H54 (cell line): ENCODE measurements at regions not wholly inside any gene's neighbourhood (a gene's known extent, or its start where the extent isn't known, plus 50 kb on each side); places are given as distances from the start of the nearest gene placed in this dataset.
"Not testable (repeated sequence)": the region's sequence is repeated elsewhere in the genome, so short reads cannot be mapped to it uniquely, and the experiment has no call there.

ENCODE experiments used
- DNase-seq: peaks from one replicate; pipeline ENCODE4 v3.0.0; 2011; ENCODE audit warnings: low spot score, mixed read lengths; ENCODE audit not compliant: insufficient read length
- FAIRE-seq: peaks from 3 replicates; lab custom pipeline; 2011; peaks lifted over from hg19 to GRCh38; lab: Jason Lieb, UNC
- POLR2A ChIP-seq: IDR thresholded peaks from 2 replicates; pipeline ENCODE4 v1.6.1; 2011; ENCODE audit warnings: low read depth, mild to moderate bottlenecking, low read length

GRCh38 chr1:95497566-95497965 is 263.6 kb downstream of the RWDD3 start:
- DNase-seq (no peak), FAIRE-seq (no peak)
- TF ChIP-seq POLR2A = no peak

GRCh38 chr1:95503278-95504030 is 269.4 kb downstream of the RWDD3 start:
- no peak for TF ChIP-seq POLR2A
- DNase-seq = no peak
- no peak for FAIRE-seq

GRCh38 chr1:95504321-95504720 is 270.3 kb downstream of the RWDD3 start:
- no peak for TF ChIP-seq POLR2A
- DNase-seq (no peak), FAIRE-seq (no peak)

- TF ChIP-seq POLR2A = no peak
- no peak for DNase-seq
- no peak for FAIRE-seq
These were observed 272.9 kb downstream of the RWDD3 start for GRCh38 chr1:95506736-95507414.

- no peak for DNase-seq
- no peak for TF ChIP-seq POLR2A
- no peak for FAIRE-seq
These were observed 276.0 kb downstream of the RWDD3 start for GRCh38 chr1:95509989-95510388.

GRCh38 chr1:95512925-95513324 is 278.9 kb downstream of the RWDD3 start:
- no peak for DNase-seq
- TF ChIP-seq POLR2A = no peak
- FAIRE-seq = no peak

- FAIRE-seq = no peak
- TF ChIP-seq POLR2A = no peak
- DNase-seq = no peak
These were observed 283.5 kb downstream of the RWDD3 start for GRCh38 chr1:95517506-95517905.

- no peak for TF ChIP-seq POLR2A
- DNase-seq (no peak), FAIRE-seq (no peak)
These were observed 284.3 kb downstream of the RWDD3 start for GRCh38 chr1:95518310-95518709.

- DNase-seq (no peak), FAIRE-seq (no peak)
- no peak for TF ChIP-seq POLR2A
These were observed 286.4 kb downstream of the RWDD3 start for GRCh38 chr1:95520390-95520789.

- no peak for TF ChIP-seq POLR2A
These were observed 298.3 kb downstream of the RWDD3 start for GRCh38 chr1:95532335-95532734.

GRCh38 chr1:95534985-95535384 is 301.0 kb downstream of the RWDD3 start:
- DNase-seq = no peak
- FAIRE-seq = no peak
- no peak for TF ChIP-seq POLR2A

More at GRCh38 chr1:95532335-95532734, 298.3 kb downstream of the RWDD3 start:
- no peak for DNase-seq
- no peak for FAIRE-seq

GRCh38 chr1:95535614-95536013 is 301.6 kb downstream of the RWDD3 start:
- DNase-seq = no peak
- no peak for FAIRE-seq
- TF ChIP-seq POLR2A = no peak

GRCh38 chr1:95536501-95536900 is 302.5 kb downstream of the RWDD3 start:
- FAIRE-seq = no peak
- TF ChIP-seq POLR2A = no peak
- DNase-seq = no peak

GRCh38 chr1:95537176-95537575 is 303.2 kb downstream of the RWDD3 start:
- no peak for DNase-seq
- FAIRE-seq = no peak
- no peak for TF ChIP-seq POLR2A

GRCh38 chr1:95538242-95538641 is 304.2 kb downstream of the RWDD3 start:
- DNase-seq, FAIRE-seq: not testable (repeated sequence)

GRCh38 chr1:95542936-95543335 is 308.9 kb downstream of the RWDD3 start:
- DNase-seq (no peak), FAIRE-seq (no peak)

More at GRCh38 chr1:95542936-95543335, 308.9 kb downstream of the RWDD3 start:
- no peak for TF ChIP-seq POLR2A
